GM12873 (cell line): ENCODE measurements at regions not wholly inside any gene's neighbourhood (a gene's known extent, or its start where the extent isn't known, plus 50 kb on each side); places are given as distances from the start of the nearest gene placed in this dataset.

Experiments used
- TF ChIP-seq, protein P1 (sequence below): IDR thresholded peaks from 2 replicates; pipeline ENCODE4 v1.5.1; 2012; ENCODE audit warnings: low read depth, mild to moderate bottlenecking, moderate library complexity, low read length, control low read depth; ENCODE audit not compliant: insufficient read depth; ENCODE audit errors: missing control alignments

GRCh38 chrX:9191392-9191791, 157.5 kb upstream of the FAM9B start:
- TF ChIP-seq, protein P1, sequence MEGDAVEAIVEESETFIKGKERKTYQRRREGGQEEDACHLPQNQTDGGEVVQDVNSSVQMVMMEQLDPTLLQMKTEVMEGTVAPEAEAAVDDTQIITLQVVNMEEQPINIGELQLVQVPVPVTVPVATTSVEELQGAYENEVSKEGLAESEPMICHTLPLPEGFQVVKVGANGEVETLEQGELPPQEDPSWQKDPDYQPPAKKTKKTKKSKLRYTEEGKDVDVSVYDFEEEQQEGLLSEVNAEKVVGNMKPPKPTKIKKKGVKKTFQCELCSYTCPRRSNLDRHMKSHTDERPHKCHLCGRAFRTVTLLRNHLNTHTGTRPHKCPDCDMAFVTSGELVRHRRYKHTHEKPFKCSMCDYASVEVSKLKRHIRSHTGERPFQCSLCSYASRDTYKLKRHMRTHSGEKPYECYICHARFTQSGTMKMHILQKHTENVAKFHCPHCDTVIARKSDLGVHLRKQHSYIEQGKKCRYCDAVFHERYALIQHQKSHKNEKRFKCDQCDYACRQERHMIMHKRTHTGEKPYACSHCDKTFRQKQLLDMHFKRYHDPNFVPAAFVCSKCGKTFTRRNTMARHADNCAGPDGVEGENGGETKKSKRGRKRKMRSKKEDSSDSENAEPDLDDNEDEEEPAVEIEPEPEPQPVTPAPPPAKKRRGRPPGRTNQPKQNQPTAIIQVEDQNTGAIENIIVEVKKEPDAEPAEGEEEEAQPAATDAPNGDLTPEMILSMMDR, result no peak

- TF ChIP-seq, protein P1, result no peak
Measured at GRCh38 chrX:9195199-9195880, 161.4 kb upstream of the FAM9B start.

GRCh38 chrX:9196961-9197640, 163.2 kb upstream of the FAM9B start:
- TF ChIP-seq, protein P1, result no peak

DNA sequence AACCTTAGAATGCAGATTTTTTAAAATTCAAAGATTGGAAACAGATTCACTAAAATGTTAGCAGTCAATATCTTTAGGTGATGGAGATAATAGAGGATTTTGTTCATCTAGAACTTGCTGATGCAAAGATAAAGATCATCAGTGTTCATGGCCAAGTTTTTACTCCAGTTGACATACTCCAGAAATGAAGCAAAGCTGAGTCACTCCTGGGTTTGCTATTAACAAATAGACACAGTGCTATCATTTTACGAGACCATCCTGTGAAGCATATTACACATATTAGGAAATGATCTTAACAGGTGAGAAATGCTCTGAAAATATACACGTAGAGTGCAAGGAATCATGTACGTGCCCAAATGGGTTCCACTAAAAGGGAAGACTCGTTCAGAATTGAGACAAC, 170.6 kb upstream of the FAM9B start:
- TF ChIP-seq, protein P1, result no peak

DNA sequence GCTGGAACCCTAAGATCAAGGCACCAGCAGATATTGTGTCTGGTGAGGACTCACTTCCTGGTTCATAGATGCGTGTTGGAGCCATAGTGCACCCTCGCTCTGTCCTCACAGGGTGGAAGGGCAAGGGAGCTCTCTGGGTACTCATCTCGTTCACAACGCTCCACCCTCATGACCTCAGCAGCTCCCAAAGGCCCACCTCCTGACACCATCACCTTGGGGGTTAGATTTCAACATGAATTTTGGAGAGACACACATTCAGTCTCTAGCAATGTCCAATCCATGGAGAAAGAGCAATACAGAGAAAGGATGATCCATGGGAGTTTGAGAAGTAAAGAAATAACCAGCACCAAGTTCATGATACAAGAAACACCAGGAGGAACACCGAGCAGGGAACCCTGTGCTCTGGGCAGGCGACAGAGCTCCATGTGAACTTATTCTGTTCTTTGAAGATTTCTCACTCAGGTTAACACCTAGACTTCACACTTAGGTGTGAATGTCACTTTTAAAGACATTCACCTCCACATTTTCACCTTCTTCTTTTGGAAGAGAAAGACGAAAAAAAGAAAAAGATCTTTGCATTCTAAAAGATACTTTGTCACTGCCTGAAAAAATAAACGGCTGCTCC, 171.8 kb upstream of the FAM9B start:
- TF ChIP-seq, protein P1, result no peak

GRCh38 chrX:9207142-9207541, 173.2 kb upstream of the FAM9B start:
- TF ChIP-seq, protein P1, result no peak

DNA sequence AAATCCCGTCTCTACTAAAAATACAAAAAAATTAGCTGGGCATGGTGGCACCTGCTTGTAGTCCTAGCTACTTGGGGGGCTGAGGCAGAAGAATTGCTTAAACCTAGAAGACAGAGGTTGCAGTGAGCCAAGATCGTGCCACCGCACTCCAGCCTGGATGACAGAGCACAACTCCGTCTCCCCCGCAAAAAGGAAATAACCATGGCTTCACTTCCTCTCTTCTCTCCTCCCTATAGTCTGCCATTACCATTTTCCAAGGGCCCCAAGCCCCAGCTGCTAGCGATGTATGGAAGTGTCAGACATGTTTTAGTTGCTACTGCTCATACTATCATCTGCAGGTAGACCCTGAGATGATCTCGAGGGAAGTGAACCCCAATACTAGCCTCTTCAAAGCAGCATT, 177.3 kb upstream of the FAM9B start:
- TF ChIP-seq, protein P1, result no peak
